ENCODE measurements at regions not wholly inside any gene's neighbourhood (a gene's known extent, or its start where the extent isn't known, plus 50 kb on each side); places are given as distances from the start of the nearest gene placed in this dataset.
A peak's percentile ranks its signal among the peaks of the same experiment; 100 is the strongest.

- no peak for DNase-seq (ENCODE audit: low read depth)
Observed at GRCh38 chr1:17976854-17977253, 130.7 kb upstream of the IGSF21 start.

- no peak for DNase-seq (ENCODE audit: low read depth)
Observed at GRCh38 chr1:17978016-17978415, 129.6 kb upstream of the IGSF21 start.

- no peak for DNase-seq (ENCODE audit: low read depth)
Observed at GRCh38 chr1:17979815-17980214, 127.8 kb upstream of the IGSF21 start.

GRCh38 chr1:17982197-17982596, 125.4 kb upstream of the IGSF21 start:
- DNase-seq (ENCODE audit: low read depth): no peak

GRCh38 chr1:17984583-17984982, 123.0 kb upstream of the IGSF21 start:
- peak; percentile 29 for DNase-seq (ENCODE audit: low read depth)

GRCh38 chr1:17986156-17986555, 121.4 kb upstream of the IGSF21 start:
- no peak for DNase-seq (ENCODE audit: low read depth)

GRCh38 chr1:17990401-17990800, 117.2 kb upstream of the IGSF21 start:
- no peak for DNase-seq (ENCODE audit: low read depth)

GRCh38 chr1:17991996-17992395, 115.6 kb upstream of the IGSF21 start:
- no peak for DNase-seq (ENCODE audit: low read depth)

GRCh38 chr1:17992800-17993199, 114.8 kb upstream of the IGSF21 start:
- no peak for DNase-seq (ENCODE audit: low read depth)

- DNase-seq (ENCODE audit: low read depth): no peak
Observed at GRCh38 chr1:17994046-17994445, 113.6 kb upstream of the IGSF21 start.

- no peak for DNase-seq (ENCODE audit: low read depth)
Observed at GRCh38 chr1:17995480-17995879, 112.1 kb upstream of the IGSF21 start.

- no peak for DNase-seq (ENCODE audit: low read depth)
Observed at GRCh38 chr1:17998889-17999288, 108.7 kb upstream of the IGSF21 start.

GRCh38 chr1:17999884-18000283, 107.7 kb upstream of the IGSF21 start:
- no peak for DNase-seq (ENCODE audit: low read depth)

GRCh38 chr1:18001725-18002124, 105.9 kb upstream of the IGSF21 start:
- DNase-seq (ENCODE audit: low read depth): no peak

GRCh38 chr1:18004278-18004677, 103.3 kb upstream of the IGSF21 start:
- DNase-seq (ENCODE audit: low read depth): no peak

- no peak for DNase-seq (ENCODE audit: low read depth)
Observed at GRCh38 chr1:18005238-18005637, 102.4 kb upstream of the IGSF21 start.

GRCh38 chr1:18007391-18008041, 100.1 kb upstream of the IGSF21 start:
- DNase-seq (ENCODE audit: low read depth): no peak

GRCh38 chr1:18008081-18008480, 99.5 kb upstream of the IGSF21 start:
- no peak for DNase-seq (ENCODE audit: low read depth)

GRCh38 chr1:18009055-18009454, 98.5 kb upstream of the IGSF21 start:
- DNase-seq (ENCODE audit: low read depth): no peak

- DNase-seq (ENCODE audit: low read depth): no peak
Observed at GRCh38 chr1:18009478-18009961, 98.1 kb upstream of the IGSF21 start.

GRCh38 chr1:18010408-18010807, 97.2 kb upstream of the IGSF21 start:
- DNase-seq (ENCODE audit: low read depth): no peak

- DNase-seq (ENCODE audit: low read depth): no peak
Observed at GRCh38 chr1:18010945-18011344, 96.7 kb upstream of the IGSF21 start.

- DNase-seq (ENCODE audit: low read depth): no peak
Observed at GRCh38 chr1:18011703-18012102, 95.9 kb upstream of the IGSF21 start.

GRCh38 chr1:18012686-18013085, 94.9 kb upstream of the IGSF21 start:
- DNase-seq (ENCODE audit: low read depth): no peak
